ENCODE measurements at regions not wholly inside any gene's neighbourhood (a gene's known extent, or its start where the extent isn't known, plus 50 kb on each side); places are given as distances from the start of the nearest gene placed in this dataset.
"Not testable (repeated sequence)": the region's sequence is repeated elsewhere in the genome, so short reads cannot be mapped to it uniquely, and the experiment has no call there.

DNA sequence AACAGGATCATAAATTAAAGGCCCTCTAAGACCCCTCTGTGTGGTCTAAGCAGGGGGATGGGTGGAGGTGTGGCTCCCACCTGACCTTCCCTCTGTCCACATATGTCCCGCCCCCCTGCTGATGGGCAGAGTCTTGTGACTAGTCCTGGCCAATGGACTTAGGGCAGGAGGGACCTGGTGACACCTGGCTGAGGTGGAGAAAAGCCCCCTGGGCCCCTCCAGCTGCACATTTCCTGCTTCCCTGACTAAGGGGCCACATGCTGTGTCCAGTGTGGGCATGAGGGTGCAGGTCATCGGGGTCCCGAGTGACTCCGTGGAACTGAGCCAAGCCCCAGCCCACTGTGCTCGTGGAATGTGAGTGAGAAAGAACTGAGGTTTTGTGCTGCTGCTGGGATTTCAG lies 254.7 kb downstream of the ADGRD1 start:
- no peak for DNase-seq
- TF ChIP-seq POLR2A (IDR thresholded peaks at IDR 0.05; ENCODE audit: low read length) (no peak), GATA1 (IDR thresholded peaks at IDR 0.05; ENCODE audit: low read depth, low read length) (no peak)

DNA sequence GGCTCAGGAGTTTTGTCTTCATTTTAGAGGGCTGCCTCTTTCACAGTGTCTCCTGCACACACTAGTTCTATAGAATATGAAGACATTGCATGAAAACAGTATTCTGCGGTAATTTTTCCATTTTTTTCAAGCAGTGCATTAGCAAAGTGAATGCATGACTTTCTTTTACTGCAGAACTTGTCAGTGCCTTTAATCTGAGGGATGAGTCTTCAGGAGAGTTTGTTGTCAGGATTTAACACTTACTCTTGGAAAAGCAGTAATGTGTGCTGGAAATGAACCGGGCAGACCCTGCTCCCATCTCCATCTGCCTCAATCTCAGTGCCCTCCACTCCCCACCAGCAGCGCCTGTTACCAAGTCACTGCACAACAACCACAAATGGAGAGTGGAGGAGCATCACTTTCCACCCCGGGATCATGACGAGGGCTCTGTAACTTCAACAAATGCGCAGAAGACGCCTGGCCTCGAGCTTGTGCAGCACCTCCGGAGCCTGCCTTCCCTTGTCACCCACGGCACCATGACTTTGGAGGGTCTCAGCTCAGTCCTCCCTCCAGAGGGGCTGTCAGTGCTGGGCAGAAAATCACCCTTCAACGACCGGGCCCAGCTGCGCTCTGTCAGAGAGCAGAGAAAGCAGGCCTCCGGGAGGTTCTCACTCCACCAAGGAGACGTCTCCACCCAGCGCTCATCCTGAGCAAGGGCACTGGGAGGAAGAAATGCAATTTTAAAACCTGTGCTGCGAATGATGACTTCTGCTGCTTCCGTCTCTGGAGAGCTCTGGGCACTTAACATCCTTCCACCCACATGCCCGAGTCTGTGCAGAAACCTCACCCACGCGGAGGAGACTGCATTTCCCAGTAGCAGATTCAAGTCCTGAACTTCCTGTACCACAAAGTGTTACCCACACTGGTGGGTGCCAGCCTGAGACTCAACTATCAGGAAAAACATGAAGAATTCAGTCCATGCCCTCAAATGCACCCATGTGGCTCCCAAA lies 255.7 kb downstream of the ADGRD1 start:
- DNase-seq, result no peak
- no peak for TF ChIP-seq GATA1 (IDR thresholded peaks at IDR 0.05; ENCODE audit: low read depth, low read length)
- TF ChIP-seq POLR2A (IDR thresholded peaks at IDR 0.05; ENCODE audit: low read length), result no peak

DNA sequence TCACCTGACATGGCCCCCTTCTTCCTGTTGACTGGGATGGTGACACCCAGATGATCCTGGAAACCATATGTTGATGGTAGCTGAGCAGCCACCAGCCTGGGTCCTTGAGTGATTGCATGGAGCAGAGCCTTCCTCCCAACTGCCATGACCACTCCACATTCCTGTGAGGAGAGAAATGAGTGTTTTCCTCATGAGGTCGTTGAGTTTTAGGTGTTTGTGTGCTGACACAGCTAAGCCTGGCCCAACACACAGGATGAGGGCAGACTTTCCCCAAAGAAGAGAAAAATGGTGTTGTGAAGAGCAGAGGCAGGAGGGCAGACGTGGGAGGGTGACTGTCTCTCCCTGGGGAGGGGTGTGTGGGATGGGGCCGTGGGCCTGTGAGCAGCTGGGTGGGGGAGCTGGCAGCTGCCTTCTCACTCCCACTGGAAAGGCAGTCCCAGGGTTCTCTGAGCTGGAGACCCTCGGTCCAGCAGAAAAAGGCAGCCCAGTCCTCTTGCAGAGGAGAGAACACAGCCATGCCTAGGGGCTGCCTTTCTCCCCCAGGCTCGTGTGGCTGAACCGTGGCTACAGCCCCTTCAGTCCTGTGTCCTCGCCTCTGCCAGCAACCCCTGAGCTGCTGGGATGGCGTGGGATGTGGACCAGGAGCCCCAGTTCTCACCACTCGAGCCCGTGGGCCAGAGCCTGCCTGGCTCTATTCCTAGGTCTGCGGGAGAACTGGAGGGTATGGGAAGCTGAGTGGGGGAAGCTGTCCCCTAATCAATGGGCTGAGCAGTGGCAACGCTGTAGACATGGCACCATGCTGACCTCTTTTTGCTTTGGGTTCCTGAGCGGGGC lies 257.0 kb downstream of the ADGRD1 start:
- no peak for DNase-seq
- TF ChIP-seq POLR2A (IDR thresholded peaks at IDR 0.05; ENCODE audit: low read length) (no peak), GATA1 (IDR thresholded peaks at IDR 0.05; ENCODE audit: low read depth, low read length) (no peak)

DNA sequence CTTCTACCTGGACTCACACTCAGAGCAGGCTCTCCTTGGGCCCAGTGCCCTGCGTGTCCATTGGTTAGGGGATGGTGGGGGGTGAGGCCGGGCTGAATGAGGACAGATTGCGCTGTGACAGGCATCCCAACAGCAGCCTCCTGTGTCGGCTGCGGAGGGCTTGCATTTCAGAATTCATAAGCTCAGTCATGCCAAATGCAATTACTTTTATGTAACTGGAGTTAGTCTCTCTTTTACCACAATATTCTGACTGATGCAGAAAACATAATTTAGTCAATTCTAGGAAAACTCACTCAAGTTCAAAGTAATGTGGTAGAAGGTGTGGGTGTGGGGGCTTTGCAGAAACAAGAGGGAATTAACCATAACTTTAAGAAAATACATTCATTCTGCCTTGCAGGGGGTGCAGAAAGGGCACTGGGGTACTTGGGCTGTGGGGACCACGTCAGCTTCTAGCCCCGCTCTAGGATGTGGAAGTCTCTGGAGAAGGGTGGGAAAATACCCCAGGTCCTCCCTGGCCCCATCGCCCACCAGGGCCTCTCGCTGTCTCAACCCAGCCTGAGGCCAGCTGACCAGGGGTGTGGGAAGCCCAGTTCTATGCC lies 257.7 kb downstream of the ADGRD1 start:
- no peak for DNase-seq
- TF ChIP-seq POLR2A (IDR thresholded peaks at IDR 0.05; ENCODE audit: low read length), result no peak
- no peak for TF ChIP-seq GATA1 (IDR thresholded peaks at IDR 0.05; ENCODE audit: low read depth, low read length)

DNA sequence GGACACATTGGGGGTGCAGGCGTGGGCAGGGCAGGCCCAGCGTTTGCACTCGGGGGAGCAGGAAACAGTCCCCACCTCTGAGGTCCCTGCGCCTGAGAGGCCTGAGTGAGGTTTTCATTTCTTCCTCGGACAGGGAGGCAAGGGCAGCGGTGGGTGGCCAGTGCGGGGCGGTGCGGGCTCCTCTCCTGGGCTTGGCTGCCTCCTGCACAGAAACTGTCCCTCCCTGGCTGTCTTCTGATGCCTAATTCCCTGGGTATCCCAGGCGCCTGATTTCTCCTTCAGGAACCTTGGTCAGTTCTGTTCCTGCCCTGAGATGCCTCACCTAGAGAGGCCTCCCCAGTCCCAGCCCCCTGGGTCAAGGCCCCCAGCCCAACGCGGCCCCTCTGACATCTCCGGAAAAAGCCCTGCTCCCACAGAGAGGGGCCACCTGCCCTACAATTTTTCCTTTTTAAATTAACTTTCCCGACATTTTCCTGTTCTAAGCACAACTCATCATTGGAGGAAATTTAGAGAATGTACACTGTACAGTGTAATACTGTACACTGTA lies 260.3 kb downstream of the ADGRD1 start:
- no peak for DNase-seq
- no peak for TF ChIP-seq POLR2A (IDR thresholded peaks at IDR 0.05; ENCODE audit: low read length)

DNA sequence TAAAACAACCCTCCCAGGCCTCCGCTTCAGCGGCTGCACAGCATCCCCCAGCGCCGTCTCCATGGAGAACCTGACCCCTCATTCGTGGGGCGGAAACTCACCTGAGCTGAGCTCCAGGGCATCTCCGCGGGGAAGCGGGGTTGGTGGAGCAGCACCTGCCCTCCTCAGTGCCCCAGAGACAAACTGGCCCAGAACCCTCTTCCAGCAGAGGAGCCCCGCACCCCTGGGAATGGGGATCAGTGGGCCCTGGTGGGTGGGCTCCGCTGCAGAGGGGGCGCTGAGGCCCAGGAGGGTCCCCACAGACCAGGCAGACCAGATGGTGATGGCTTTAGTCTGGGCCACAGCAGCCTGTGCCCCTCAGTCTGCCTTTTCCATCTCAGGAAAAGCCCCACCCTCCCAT lies 261.2 kb downstream of the ADGRD1 start:
- not testable (repeated sequence) for DNase-seq

DNA sequence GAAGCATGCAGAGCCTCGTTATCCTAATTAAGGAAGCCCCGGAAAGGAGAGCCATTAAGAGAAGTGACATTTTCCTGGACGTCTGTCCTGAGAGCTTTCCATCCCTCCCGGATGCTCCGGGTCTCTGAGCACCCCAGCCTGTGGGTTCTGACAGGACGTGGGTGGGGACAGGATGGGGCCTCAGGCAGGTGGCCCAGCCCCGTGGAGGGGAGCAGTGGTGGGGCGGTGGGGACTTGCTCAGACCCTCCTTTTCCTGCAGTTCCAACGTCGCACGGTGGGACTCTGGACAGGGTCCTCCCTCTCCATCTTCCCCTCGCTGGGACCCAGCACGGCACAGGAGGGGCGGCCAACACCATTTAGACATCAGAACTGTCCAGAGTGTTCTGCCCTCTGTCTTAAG lies 262.9 kb downstream of the ADGRD1 start:
- DNase-seq, result not testable (repeated sequence)

DNA sequence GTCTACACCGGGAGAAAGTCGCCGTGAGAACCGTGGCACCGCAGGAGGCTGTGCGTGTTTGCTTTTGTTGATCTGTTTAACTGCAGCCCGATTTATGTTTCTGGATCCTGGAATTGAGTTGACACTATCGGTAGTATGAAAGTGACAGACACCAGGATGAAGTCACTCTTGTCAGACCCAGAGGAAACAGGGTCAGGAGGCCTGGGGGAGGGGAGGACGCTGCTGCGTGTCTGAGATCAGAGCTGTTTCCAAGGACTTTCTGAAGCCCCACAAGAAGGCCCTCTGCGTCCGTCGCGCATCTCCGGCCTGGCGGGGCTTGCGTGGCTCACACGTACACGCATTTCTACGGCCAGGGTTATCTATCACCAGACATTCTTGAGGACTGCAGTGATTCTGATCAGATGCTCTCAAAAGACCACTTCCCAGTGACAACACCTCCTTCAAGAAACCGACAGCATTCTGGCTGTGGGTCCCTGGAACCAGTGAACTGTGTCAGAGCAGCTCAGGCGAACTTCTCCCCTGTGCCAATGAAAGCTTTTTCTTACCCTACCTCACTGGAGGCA lies 263.4 kb downstream of the ADGRD1 start:
- DNase-seq, result no peak
- TF ChIP-seq GATA1 (IDR thresholded peaks at IDR 0.05; ENCODE audit: low read depth, low read length), result no peak
- no peak for TF ChIP-seq POLR2A (IDR thresholded peaks at IDR 0.05; ENCODE audit: low read length)

DNA sequence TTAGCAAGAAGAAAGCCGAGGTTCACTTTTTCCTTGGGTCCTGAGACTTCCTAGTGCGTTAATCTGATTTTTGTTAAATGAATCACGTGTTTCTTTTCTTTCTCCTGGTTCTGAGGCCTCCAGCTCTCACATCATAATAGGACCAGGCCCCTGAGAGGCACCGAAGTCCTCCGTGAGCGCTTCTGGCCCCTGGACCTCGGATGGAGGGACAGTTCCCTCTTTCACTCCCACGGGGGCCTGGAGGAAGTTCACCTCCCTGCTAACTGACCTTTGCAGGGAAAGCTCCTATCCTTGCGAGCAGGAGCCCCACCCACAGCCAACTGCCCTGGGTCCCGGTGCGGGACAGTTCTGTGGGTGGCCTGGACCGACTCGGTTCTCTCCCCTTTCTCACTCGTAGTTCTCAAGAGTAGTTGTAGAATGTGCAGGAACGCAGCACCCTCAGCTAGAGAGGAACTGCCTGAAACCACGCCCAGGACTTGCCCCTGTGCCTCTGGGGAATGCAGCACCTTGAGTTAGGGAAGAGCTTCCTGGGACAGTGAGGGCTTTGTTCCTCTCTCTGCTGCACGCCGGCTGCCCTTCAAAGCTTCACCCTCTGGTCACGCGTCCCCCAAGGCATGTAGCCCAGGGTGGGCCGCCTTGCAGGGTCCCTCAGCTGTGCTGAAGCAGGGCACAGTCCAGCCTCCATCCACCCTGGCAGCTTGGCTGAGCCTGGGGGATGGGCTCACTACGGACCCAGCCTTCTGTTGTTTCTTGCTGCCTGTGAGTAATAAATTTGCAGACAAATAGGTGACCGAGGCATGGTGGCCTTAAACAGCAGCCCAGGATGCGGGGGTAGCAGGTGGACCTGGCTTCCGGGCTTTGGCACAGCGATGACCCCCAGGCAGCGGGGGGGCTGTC lies 264.6 kb downstream of the ADGRD1 start:
- TF ChIP-seq GATA1 (IDR thresholded peaks at IDR 0.05; ENCODE audit: low read depth, low read length) (no peak), POLR2A (IDR thresholded peaks at IDR 0.05; ENCODE audit: low read length) (no peak)
- no peak for DNase-seq

DNA sequence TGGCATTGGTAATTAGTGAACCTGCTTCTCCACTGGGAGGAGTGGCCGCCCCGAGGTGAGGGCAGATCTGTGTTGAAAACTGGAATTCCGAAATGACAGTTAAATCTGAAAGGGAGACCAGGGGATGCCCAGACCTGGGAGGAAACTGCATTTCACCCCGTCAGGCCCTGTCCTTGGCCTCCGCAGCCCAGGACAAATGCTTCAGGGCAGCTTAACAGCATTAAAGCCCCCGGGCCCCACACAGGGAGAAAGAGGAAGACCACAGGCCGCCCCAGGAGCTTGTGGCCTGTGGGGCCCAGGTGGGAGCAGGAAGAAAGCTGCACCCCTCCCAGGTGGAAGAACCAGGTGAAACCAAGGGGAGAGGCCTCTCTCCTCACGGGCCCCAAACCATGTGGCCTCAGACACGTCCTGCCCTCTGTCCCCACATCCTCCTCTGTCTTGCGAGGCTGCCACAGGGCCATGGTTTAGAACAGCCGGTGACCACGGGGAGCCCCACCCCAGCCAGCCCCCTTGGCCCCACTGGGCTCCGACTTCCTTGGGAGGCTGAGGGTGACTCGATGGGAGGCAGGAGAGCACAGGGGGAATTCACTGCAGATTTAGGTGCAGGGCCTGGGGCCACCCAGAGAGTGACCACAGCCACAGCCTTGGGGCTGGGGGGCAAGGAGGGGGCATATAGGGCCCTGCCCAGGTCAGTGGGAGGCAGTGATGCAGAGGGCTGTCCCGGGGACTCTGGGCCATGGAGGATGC lies 265.4 kb downstream of the ADGRD1 start:
- no peak for DNase-seq

DNA sequence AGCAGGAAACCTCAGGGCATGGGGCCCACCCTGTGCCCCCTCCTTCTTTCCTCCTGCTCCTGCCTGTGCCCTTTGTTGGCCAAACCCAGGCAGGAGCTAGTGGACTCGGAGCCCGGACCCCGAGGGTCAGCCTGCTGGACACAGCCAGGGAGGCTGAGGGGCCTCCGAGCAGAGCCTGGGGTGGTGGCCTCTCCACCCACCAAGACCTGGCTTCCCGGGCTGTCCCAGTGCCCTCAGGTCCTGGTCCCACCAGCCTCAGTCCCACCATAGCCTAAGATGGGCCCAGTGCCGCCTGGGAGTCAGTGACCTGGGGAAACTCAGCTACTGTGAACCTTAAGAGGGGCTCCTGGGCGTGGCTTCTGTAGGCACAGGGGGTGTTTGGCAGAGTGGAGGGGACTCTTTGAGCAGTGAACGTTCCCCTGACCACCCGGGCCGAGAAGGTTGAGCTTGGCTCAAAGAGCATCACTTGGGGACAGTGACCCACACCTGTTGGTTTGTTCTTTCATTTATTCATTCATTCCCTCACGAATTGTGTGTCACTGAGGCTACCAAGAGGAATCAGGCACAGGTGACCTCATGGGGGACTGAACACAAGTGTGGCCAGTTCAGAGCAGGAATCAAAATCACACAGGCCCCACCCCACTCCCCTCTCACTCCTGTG lies 266.1 kb downstream of the ADGRD1 start:
- TF ChIP-seq POLR2A (IDR thresholded peaks at IDR 0.05; ENCODE audit: low read length) (no peak), GATA1 (IDR thresholded peaks at IDR 0.05; ENCODE audit: low read depth, low read length) (no peak)
- no peak for DNase-seq

More for the DNA sequence above, 265.4 kb downstream of the ADGRD1 start:
- TF ChIP-seq POLR2A (IDR thresholded peaks at IDR 0.05; ENCODE audit: low read length) (no peak), GATA1 (IDR thresholded peaks at IDR 0.05; ENCODE audit: low read depth, low read length) (no peak)

DNA sequence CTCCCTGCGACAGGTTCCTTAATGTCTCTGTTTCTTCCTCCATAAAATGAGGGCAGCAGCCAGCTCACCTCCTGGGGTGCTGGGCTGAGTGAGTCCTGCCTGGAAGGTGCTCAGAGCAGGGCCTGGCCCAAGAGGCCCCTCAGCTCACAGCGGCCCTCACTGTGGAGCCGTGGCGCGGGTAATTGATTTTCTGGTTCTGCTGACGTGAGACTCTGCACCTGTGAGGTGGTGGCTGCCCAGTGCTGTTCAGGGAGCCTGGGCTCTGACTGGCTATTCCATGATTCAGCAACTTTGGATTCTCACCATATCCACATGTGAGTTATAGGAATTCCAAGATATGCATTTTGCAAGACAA lies 266.6 kb downstream of the ADGRD1 start:
- DNase-seq, result no peak
- TF ChIP-seq GATA1 (IDR thresholded peaks at IDR 0.05; ENCODE audit: low read depth, low read length) (no peak), POLR2A (IDR thresholded peaks at IDR 0.05; ENCODE audit: low read length) (no peak)
